H9 (cell line): ENCODE measurements at regions not wholly inside any gene's neighbourhood (a gene's known extent, or its start where the extent isn't known, plus 50 kb on each side); places are given as distances from the start of the nearest gene placed in this dataset.

ENCODE experiments used
- DNase-seq: peaks from one replicate; pipeline ENCODE4 v3.0.0-alpha.2; 2017
- H2AFZ ChIP-seq: one replicate; pipeline ENCODE4 v1.6.1; 2013; ENCODE audit warnings: mild to moderate bottlenecking, low read length, control low read depth, moderate library complexity
- H2AK5ac ChIP-seq: 2 replicates; pipeline ENCODE4 v1.6.1; 2013; ENCODE audit warnings: low read length, control low read depth, mixed read lengths; ENCODE audit not compliant: insufficient read length
- H2BK120ac ChIP-seq: one replicate; pipeline ENCODE4 v1.6.1; 2013; ENCODE audit warnings: low read depth, mild to moderate bottlenecking, low read length, control low read depth, inconsistent platforms; ENCODE audit not compliant: poor library complexity, severe bottlenecking
- H2BK12ac ChIP-seq: 2 replicates; pipeline ENCODE4 v1.6.1; 2013; ENCODE audit warnings: low read length, control low read depth, mixed read lengths, low read depth; ENCODE audit not compliant: insufficient read length
- H2BK15ac ChIP-seq: 2 replicates; pipeline ENCODE4 v1.6.1; 2013; ENCODE audit warnings: low read depth, low read length, control low read depth
- H2BK20ac ChIP-seq: one replicate; pipeline ENCODE4 v1.6.1; 2013; ENCODE audit warnings: low read depth, mild to moderate bottlenecking, low read length, control low read depth, inconsistent platforms; ENCODE audit not compliant: poor library complexity, severe bottlenecking
- H2BK5ac ChIP-seq: 2 replicates; pipeline ENCODE4 v1.6.1; 2013; ENCODE audit warnings: low read length, control low read depth, mixed read lengths; ENCODE audit not compliant: insufficient read length
- H3K14ac ChIP-seq: 2 replicates; pipeline ENCODE4 v1.6.1; 2013; ENCODE audit warnings: low read length, control low read depth; ENCODE audit not compliant: insufficient read depth
- H3K18ac ChIP-seq: 2 replicates; pipeline ENCODE4 v1.6.1; 2013; ENCODE audit warnings: low read depth, mild to moderate bottlenecking, mixed read lengths, low read length, control low read depth; ENCODE audit not compliant: insufficient read length
- H3K23ac ChIP-seq: 2 replicates; pipeline ENCODE4 v1.6.1; 2013; ENCODE audit warnings: low read length, control low read depth, mixed read lengths, low read depth; ENCODE audit not compliant: insufficient read length
- H3K23me2 ChIP-seq: 2 replicates; pipeline ENCODE4 v1.6.1; 2013; ENCODE audit warnings: low read depth, mild to moderate bottlenecking, mixed read lengths, low read length, control low read depth; ENCODE audit not compliant: insufficient read length, poor library complexity, severe bottlenecking
- H3K27ac ChIP-seq: 2 replicates; pipeline ENCODE4 v1.5.1; 2013; ENCODE audit warnings: low read length, control low read depth, mixed read lengths, low read depth; ENCODE audit not compliant: insufficient read length
- H3K27me3 ChIP-seq: 2 replicates; pipeline ENCODE4 v1.6.1; 2013; ENCODE audit warnings: low read length, control low read depth, inconsistent platforms; ENCODE audit not compliant: insufficient read depth
- H3K4ac ChIP-seq: 2 replicates; pipeline ENCODE4 v1.6.1; 2013; ENCODE audit warnings: low read depth, mild to moderate bottlenecking, control low read depth, inconsistent platforms, low read length, moderate library complexity
- H3K4me1 ChIP-seq: 2 replicates; pipeline ENCODE4 v1.6.1; 2013; ENCODE audit warnings: low read length, control low read depth, inconsistent platforms; ENCODE audit not compliant: insufficient read depth
- H3K4me2 ChIP-seq: 2 replicates; pipeline ENCODE4 v1.6.1; 2013; ENCODE audit warnings: low read length, control low read depth, mixed read lengths; ENCODE audit not compliant: insufficient read length, insufficient read depth
- H3K56ac ChIP-seq: 2 replicates; pipeline ENCODE4 v1.6.1; 2013; ENCODE audit warnings: low read depth, mild to moderate bottlenecking, mixed read lengths, low read length, control low read depth; ENCODE audit not compliant: insufficient read length
- H3K79me1 ChIP-seq: 2 replicates; pipeline ENCODE4 v1.6.1; 2013; ENCODE audit warnings: low read depth, mild to moderate bottlenecking, moderate library complexity, low read length, control low read depth, inconsistent platforms; ENCODE audit not compliant: insufficient read depth, poor library complexity, severe bottlenecking
- H3K79me2 ChIP-seq: 2 replicates; pipeline ENCODE4 v1.6.1; 2013; ENCODE audit warnings: low read length, control low read depth, inconsistent platforms; ENCODE audit not compliant: insufficient read depth
- H3K9ac ChIP-seq: 2 replicates; pipeline ENCODE4 v1.6.1; 2013; ENCODE audit warnings: low read length, control low read depth, mixed read lengths; ENCODE audit not compliant: insufficient read length; ENCODE audit errors: extremely low read depth
- H3K9me3 ChIP-seq: one replicate; pipeline ENCODE4 v1.6.1; 2013; ENCODE audit warnings: low read depth, low read length, inconsistent platforms; ENCODE audit not compliant: control insufficient read depth
- H3T11ph ChIP-seq: one replicate; pipeline ENCODE4 v1.6.1; 2013; ENCODE audit warnings: mild to moderate bottlenecking, low read length, control low read depth, inconsistent platforms
- H4K20me1 ChIP-seq: one replicate; pipeline ENCODE4 v1.6.1; 2013; ENCODE audit not compliant: control insufficient read depth, insufficient read length, insufficient read depth
- H4K5ac ChIP-seq: 2 replicates; pipeline ENCODE4 v1.6.1; 2013; ENCODE audit warnings: low read depth, mild to moderate bottlenecking, mixed read lengths, low read length, control low read depth; ENCODE audit not compliant: insufficient read length
- H4K8ac ChIP-seq: replicated peaks from 2 replicates; pipeline ENCODE4 v1.6.1; 2013; ENCODE audit warnings: low read length, control low read depth, mixed read lengths, low read depth; ENCODE audit not compliant: insufficient read length
- H4K91ac ChIP-seq: 2 replicates; pipeline ENCODE4 v1.6.1; 2013; ENCODE audit warnings: low read depth, mild to moderate bottlenecking, moderate library complexity, mixed read lengths, low read length, control low read depth; ENCODE audit not compliant: insufficient read length
- H3K27ac Mint-ChIP-seq, 3 experiments: 2 replicates in 2 of 3; 3 replicates in 1 of 3; pipeline ENCODE4 v1.8.0; 2020 to 2021; ENCODE audit warnings: mixed read lengths in 3 of 3, mild to moderate bottlenecking in 1 of 3, moderate library complexity in 1 of 3
- H3K27me3 Mint-ChIP-seq: 2 replicates; pipeline ENCODE4 v1.8.0; 2021; ENCODE audit warnings: low read depth, mild to moderate bottlenecking, moderate library complexity, mixed read lengths
- H3K36me3 Mint-ChIP-seq, 3 experiments: 2 replicates in 2 of 3; 3 replicates in 1 of 3; pipeline ENCODE4 v1.8.0; 2020 to 2021; ENCODE audit warnings: low read depth in 3 of 3, mixed read lengths in 3 of 3; ENCODE audit not compliant: insufficient read depth in 1 of 3
- H3K4me1 Mint-ChIP-seq, 2 experiments: 2 replicates each; pipeline ENCODE4 v1.8.0; 2020; ENCODE audit warnings: mixed read lengths in 2 of 2
- H3K4me3 Mint-ChIP-seq, 2 experiments: 2 replicates in 1 of 2; 3 replicates in 1 of 2; pipeline ENCODE4 v1.8.0; 2020 to 2021; ENCODE audit warnings: mild to moderate bottlenecking in 2 of 2, mixed read lengths in 2 of 2, moderate library complexity in 1 of 2
- H3K9me3 Mint-ChIP-seq, 2 experiments: 2 replicates in 1 of 2; 3 replicates in 1 of 2; pipeline ENCODE4 v1.8.0; 2020; ENCODE audit warnings: mild to moderate bottlenecking in 2 of 2, mixed read lengths in 2 of 2, moderate library complexity in 1 of 2
- CTCF ChIP-seq: fragments of 200-600 bp; sonication (generic); conservative IDR thresholded peaks from 3 replicates; pipeline ENCODE4 v1.8.0; 2021; ENCODE audit warnings: antibody characterized with exemption, mild to moderate bottlenecking
- WGBS: extraction: QIAGEN DNeasy Blood & Tissue Kit; methylation state at CpG from one replicate; pipeline ENCODE4 v1.1.7; 2013; ENCODE audit warnings: missing lambda C conversion rate, low lambda C conversion rate, mixed read lengths; ENCODE audit not compliant: insufficient read length; ENCODE audit errors: extremely low coverage; 5-methylcytosine and 5-hydroxymethylcytosine counted together

GRCh38 chr16:87033021-87033471, 284.1 kb downstream of the C16orf95 start:
- H4K5ac ChIP-seq = no peak overlapping the region
- no peak overlapping the region for H3K9ac ChIP-seq
- no peak overlapping the region for H3T11ph ChIP-seq
- no peak overlapping the region for H4K8ac ChIP-seq
- no CpG with 5 or more reads among the region's 15 CpGs for WGBS
- H3K79me2 ChIP-seq = no peaks in the 10 kb centered on the region
- no peak overlapping the region for H2BK5ac ChIP-seq
- Mint-ChIP-seq H3K4me1 (peaks cover 5 to 17% of the 10 kb centered on the region in 2 experiments), H3K4me3 (no peak overlapping the region), H3K27me3 (peaks cover 6% of the 10 kb centered on the region), H3K9me3 (peaks cover 3% of the 10 kb centered on the region in 2 experiments; a peak in 2 of 5 replicates), H3K27ac (no peak overlapping the region), H3K36me3 (peaks cover 0 to 3% (median 0%) of the 10 kb centered on the region in 3 experiments; a peak in 2 of 7 replicates)
- no peak overlapping the region for H3K27ac ChIP-seq
- no peak overlapping the region for H2BK120ac ChIP-seq
- H3K18ac ChIP-seq = no peak overlapping the region
- no peak overlapping the region for H3K56ac ChIP-seq
- no peaks in the 10 kb centered on the region for H3K27me3 ChIP-seq
- H3K4ac ChIP-seq = no peak overlapping the region
- H3K79me1 ChIP-seq = no peaks in the 10 kb centered on the region
- no peaks in the 10 kb centered on the region for H3K23me2 ChIP-seq
- no peak overlapping the region for H2AFZ ChIP-seq
- H3K4me1 ChIP-seq = no peaks in the 10 kb centered on the region
- no peak overlapping the region for H2AK5ac ChIP-seq
- no peak overlapping the region for H3K23ac ChIP-seq
- no peak overlapping the region for H3K14ac ChIP-seq
- no peak overlapping the region for H2BK15ac ChIP-seq
- no peak overlapping the region for H2BK20ac ChIP-seq
- no peak overlapping the region for H3K4me2 ChIP-seq
- no peak overlapping the region for H4K91ac ChIP-seq
- H4K20me1 ChIP-seq = no peaks in the 10 kb centered on the region
- no peak overlapping the region for H2BK12ac ChIP-seq
- no peak for DNase-seq
- no peak for TF ChIP-seq CTCF
- no peaks in the 10 kb centered on the region for H3K9me3 ChIP-seq
